Fibroblast of villous mesenchyme (primary cell): ENCODE measurements at regions not wholly inside any gene's neighbourhood (a gene's known extent, or its start where the extent isn't known, plus 50 kb on each side); places are given as distances from the start of the nearest gene placed in this dataset.

Experiments used
- DNase-seq: peaks from one replicate; pipeline ENCODE4 v3.0.0-alpha.2; 2010; ENCODE audit warnings: low read depth
- H3K4me3 ChIP-seq: 2 replicates; pipeline ENCODE4 v1.5.1; 2011; ENCODE audit warnings: low read depth, mild to moderate bottlenecking, low read length
- TF ChIP-seq, protein P1 (sequence below): IDR thresholded peaks from 2 replicates; pipeline ENCODE4 v1.5.1; 2012; ENCODE audit warnings: low read depth, mild to moderate bottlenecking, low read length; ENCODE audit not compliant: insufficient read depth

GRCh38 chrX:39810901-39811300 lies 286.9 kb downstream of the BCOR start:
- TF ChIP-seq, protein P1, sequence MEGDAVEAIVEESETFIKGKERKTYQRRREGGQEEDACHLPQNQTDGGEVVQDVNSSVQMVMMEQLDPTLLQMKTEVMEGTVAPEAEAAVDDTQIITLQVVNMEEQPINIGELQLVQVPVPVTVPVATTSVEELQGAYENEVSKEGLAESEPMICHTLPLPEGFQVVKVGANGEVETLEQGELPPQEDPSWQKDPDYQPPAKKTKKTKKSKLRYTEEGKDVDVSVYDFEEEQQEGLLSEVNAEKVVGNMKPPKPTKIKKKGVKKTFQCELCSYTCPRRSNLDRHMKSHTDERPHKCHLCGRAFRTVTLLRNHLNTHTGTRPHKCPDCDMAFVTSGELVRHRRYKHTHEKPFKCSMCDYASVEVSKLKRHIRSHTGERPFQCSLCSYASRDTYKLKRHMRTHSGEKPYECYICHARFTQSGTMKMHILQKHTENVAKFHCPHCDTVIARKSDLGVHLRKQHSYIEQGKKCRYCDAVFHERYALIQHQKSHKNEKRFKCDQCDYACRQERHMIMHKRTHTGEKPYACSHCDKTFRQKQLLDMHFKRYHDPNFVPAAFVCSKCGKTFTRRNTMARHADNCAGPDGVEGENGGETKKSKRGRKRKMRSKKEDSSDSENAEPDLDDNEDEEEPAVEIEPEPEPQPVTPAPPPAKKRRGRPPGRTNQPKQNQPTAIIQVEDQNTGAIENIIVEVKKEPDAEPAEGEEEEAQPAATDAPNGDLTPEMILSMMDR: no peak
- DNase-seq: no peak
- no peak overlapping the region for H3K4me3 ChIP-seq

- H3K4me3 ChIP-seq: no peak overlapping the region
- DNase-seq: no peak
- TF ChIP-seq, protein P1: no peak
Observed at GRCh38 chrX:39811376-39811775, 286.4 kb downstream of the BCOR start.

GRCh38 chrX:39813631-39814277 lies 284.0 kb downstream of the BCOR start:
- DNase-seq: peak; percentile 94
- TF ChIP-seq, protein P1: no peak
- H3K4me3 ChIP-seq: no peak overlapping the region

- no peak overlapping the region for H3K4me3 ChIP-seq
- TF ChIP-seq, protein P1: peak; percentile 45
- DNase-seq: peak; percentile 37
Observed at GRCh38 chrX:39814391-39814790, 283.4 kb downstream of the BCOR start.

GRCh38 chrX:39815631-39816030 lies 282.1 kb downstream of the BCOR start:
- peak; percentile 47 for DNase-seq
- TF ChIP-seq, protein P1: no peak
- no peak overlapping the region for H3K4me3 ChIP-seq

DNA sequence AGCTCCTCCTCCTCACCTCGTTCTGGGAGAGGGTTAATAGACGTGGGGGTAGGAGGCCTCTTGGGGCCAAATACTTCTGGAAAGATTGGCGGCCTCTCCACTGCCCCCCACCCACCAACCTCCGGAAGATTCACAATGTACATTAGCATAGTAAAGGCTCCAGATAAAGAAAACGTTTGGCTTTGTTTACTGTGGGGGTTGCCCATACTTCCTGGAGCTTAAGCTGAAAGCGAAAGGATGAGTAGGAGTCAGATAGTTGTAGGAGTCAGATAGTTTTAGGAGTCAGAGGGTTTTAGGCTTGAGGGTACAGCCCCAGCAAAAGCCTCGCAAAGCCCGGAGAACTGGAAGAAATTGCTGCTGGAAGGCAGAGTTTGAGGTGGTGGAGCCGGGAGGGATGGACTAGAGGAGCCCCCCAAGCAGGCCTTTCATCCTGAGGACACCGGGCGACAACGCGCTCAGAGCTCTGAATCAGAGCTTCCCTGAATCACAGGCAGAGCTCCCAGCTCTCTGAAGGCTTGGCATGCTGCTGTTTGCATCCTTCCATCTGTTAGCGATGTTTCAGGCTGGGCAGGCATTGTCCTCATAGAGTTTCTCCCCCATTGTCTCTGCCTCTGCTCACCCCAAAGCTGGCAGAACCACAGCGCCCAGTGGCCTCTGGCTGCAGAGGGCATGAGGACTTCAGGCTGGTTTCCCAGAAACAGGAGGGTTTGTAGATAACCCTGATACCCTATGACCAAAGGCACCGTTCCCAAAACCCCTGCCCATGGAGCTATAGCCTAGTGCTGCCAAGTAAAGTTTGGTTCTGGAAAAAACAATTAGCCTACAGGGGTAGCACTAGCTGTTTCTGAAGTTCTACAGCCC lies 280.7 kb downstream of the BCOR start:
- peak; percentile 62 for DNase-seq
- peak overlapping the region; percentile 15 for H3K4me3 ChIP-seq
- TF ChIP-seq, protein P1: no peak
